Activated CD4-positive, alpha-beta memory T cell treated with anti-CD3 and anti-CD28 coated beads for 36 hours (primary cell): ENCODE measurements at regions not wholly inside any gene's neighbourhood (a gene's known extent, or its start where the extent isn't known, plus 50 kb on each side); places are given as distances from the start of the nearest gene placed in this dataset.
"Not testable (repeated sequence)": the region's sequence is repeated elsewhere in the genome, so short reads cannot be mapped to it uniquely, and the experiment has no call there.

ENCODE experiments used
- CTCF ChIA-PET: fragments of 350-600 bp; sonication (Branson Sonifier 250); formaldehyde crosslinking; loops from one replicate; lab custom pipeline; 2021; ENCODE audit warnings: antibody characterized with exemption, inconsistent platforms; lab: Charles Lee
- POLR2A ChIA-PET: fragments of 350-600 bp; sonication (Branson Sonifier 250); formaldehyde crosslinking; loops from one replicate; lab custom pipeline; 2021; ENCODE audit warnings: antibody characterized with exemption; lab: Charles Lee
- DNase-seq: peaks from one replicate; pipeline ENCODE4 v3.0.0-alpha.2; 2020
- H3K27ac Mint-ChIP-seq: one replicate; pipeline ENCODE4 v1.8.0; 2021; ENCODE audit warnings: mixed read lengths
- H3K27me3 Mint-ChIP-seq: one replicate; pipeline ENCODE4 v1.8.0; 2021; ENCODE audit warnings: mixed read lengths
- H3K36me3 Mint-ChIP-seq: one replicate; pipeline ENCODE4 v1.8.0; 2021; ENCODE audit warnings: mixed read lengths
- H3K4me1 Mint-ChIP-seq: one replicate; pipeline ENCODE4 v1.8.0; 2021; ENCODE audit warnings: low read depth, mixed read lengths
- H3K4me3 Mint-ChIP-seq: one replicate; pipeline ENCODE4 v1.8.0; 2021; ENCODE audit warnings: mild to moderate bottlenecking, mixed read lengths
- H3K9me3 Mint-ChIP-seq: one replicate; pipeline ENCODE4 v1.8.0; 2021; ENCODE audit warnings: mixed read lengths
- intact Hi-C: fragments of 100-400 bp; cut with micrococcal nuclease; formaldehyde crosslinking; loops from one replicate; pipeline ENCODE4 v1.15.1; 2023

GRCh38 chr7:69095649-69096048 is 502.6 kb upstream of the AUTS2 start:
- H3K4me1 Mint-ChIP-seq: no peaks in the 10 kb centered on the region
- CTCF ChIA-PET: no interaction called here
- POLR2A ChIA-PET: no interaction called here
- H3K27me3 Mint-ChIP-seq: no peaks in the 10 kb centered on the region
- no peak overlapping the region for H3K27ac Mint-ChIP-seq
- intact Hi-C loops: no loop called here
- peaks cover 6% of the 10 kb centered on the region for H3K9me3 Mint-ChIP-seq
- no peak for DNase-seq
- H3K36me3 Mint-ChIP-seq: no peaks in the 10 kb centered on the region
- no peak overlapping the region for H3K4me3 Mint-ChIP-seq

- intact Hi-C loops: no loop called here
- H3K4me1 Mint-ChIP-seq: no peaks in the 10 kb centered on the region
- no peak for DNase-seq
- ChIA-PET POLR2A (no interaction called here), CTCF (no interaction called here)
- H3K27me3 Mint-ChIP-seq: no peaks in the 10 kb centered on the region
- H3K27ac Mint-ChIP-seq: no peak overlapping the region
- H3K4me3 Mint-ChIP-seq: no peak overlapping the region
- H3K36me3 Mint-ChIP-seq: no peaks in the 10 kb centered on the region
- peaks cover 11% of the 10 kb centered on the region for H3K9me3 Mint-ChIP-seq
Measured at GRCh38 chr7:69104023-69104422, 494.3 kb upstream of the AUTS2 start.

GRCh38 chr7:69105092-69105491 is 493.2 kb upstream of the AUTS2 start:
- intact Hi-C loops: no loop called here
- CTCF ChIA-PET: no interaction called here
- no peak overlapping the region for H3K27ac Mint-ChIP-seq

DNA sequence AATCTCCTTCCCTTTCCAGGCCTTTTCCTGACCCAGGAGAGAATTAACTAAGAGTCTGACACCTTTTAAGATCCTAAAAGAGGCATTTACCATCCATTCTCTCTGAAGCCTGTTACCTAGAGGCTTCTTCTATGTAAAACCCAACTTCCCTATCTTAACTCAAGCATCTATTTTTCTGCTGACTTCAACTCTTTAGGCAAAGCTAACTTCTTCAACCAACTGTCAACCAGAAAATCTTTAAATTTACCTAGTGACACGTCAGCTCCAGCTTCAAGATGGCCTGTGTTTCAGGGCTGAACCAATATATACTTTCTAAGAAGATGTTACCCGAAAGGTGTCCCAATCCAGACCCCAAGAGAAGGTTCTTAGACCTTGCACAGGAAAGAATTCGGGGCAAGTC is 492.3 kb upstream of the AUTS2 start:
- H3K9me3 Mint-ChIP-seq: peaks cover 11% of the 10 kb centered on the region
- H3K4me3 Mint-ChIP-seq: no peak overlapping the region
- POLR2A ChIA-PET: no interaction called here
- no peaks in the 10 kb centered on the region for H3K36me3 Mint-ChIP-seq
- H3K27me3 Mint-ChIP-seq: no peaks in the 10 kb centered on the region
- no peak overlapping the region for H3K27ac Mint-ChIP-seq
- H3K4me1 Mint-ChIP-seq: no peaks in the 10 kb centered on the region
- intact Hi-C loops: no loop called here
- DNase-seq: no peak
- CTCF ChIA-PET: no interaction called here

More at GRCh38 chr7:69105092-69105491, 493.2 kb upstream of the AUTS2 start:
- peaks cover 11% of the 10 kb centered on the region for H3K9me3 Mint-ChIP-seq
- POLR2A ChIA-PET: no interaction called here
- no peaks in the 10 kb centered on the region for H3K36me3 Mint-ChIP-seq
- DNase-seq: no peak
- H3K4me1 Mint-ChIP-seq: no peaks in the 10 kb centered on the region
- H3K4me3 Mint-ChIP-seq: no peak overlapping the region
- no peaks in the 10 kb centered on the region for H3K27me3 Mint-ChIP-seq

DNA sequence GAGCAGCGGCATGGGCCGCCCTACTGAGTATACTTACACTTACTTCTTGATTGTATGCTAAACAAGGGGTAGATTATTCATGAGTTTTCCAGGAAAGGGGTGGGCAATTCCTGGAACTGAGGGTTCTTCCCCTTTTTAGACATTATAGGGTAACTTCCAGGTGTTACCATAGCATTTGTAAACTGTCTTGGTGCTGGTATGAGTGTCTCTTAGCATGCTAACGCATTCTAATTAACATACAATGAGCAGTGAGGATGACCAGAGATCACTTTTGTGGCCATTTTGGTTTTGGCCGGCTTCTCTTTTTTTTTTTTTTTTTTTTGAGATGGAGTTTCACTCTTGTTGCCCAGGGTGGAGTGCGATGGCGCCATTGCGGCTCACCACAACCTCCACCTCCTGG is 491.8 kb upstream of the AUTS2 start:
- peaks cover 11% of the 10 kb centered on the region for H3K9me3 Mint-ChIP-seq
- H3K36me3 Mint-ChIP-seq, H3K27ac Mint-ChIP-seq, H3K4me3 Mint-ChIP-seq, CTCF ChIA-PET, POLR2A ChIA-PET, intact Hi-C loops, DNase-seq, H3K4me1 Mint-ChIP-seq, H3K27me3 Mint-ChIP-seq: not testable (repeated sequence)

DNA sequence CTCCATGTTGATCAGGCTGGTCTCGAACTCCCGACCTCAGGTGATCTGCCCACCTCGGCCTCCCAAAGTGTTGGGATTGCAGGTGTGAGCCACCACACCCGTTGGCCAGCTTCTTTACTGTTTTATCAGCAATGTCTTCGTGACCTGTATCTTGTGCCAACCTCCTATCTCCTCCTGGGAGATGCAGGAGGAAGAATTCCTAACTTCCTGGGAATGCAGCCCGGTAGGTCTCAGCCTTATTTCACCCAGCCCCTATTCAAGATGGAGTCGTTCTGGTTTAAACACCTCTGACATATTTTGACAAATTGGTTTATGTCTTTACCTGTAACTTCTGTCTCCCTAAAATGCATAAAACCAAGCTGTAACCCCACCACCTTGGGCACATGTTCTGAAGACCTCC is 491.3 kb upstream of the AUTS2 start:
- H3K4me1 Mint-ChIP-seq, H3K27ac Mint-ChIP-seq, DNase-seq, H3K36me3 Mint-ChIP-seq, intact Hi-C loops, H3K4me3 Mint-ChIP-seq, H3K27me3 Mint-ChIP-seq, CTCF ChIA-PET, POLR2A ChIA-PET: not testable (repeated sequence)
- H3K9me3 Mint-ChIP-seq: peaks cover 11% of the 10 kb centered on the region

DNA sequence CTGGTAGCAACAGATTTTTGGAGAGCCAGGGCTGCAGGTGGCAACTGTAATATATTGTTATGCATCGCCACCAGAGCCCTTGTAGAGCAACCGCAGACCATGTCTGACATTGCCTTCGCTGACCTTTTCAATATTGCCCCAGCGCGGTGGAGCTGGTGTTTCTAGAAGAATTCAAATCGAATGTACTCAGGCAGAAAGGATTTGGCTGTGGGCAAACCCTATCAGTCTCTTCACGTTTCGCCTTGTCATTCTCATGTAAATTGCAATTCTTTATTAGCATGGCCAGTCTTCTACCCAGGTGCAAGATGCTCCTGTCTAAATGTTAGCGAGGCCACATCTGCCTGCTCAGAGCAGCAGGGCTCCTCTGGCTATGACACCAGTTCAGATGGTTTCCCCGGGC is 490.2 kb upstream of the AUTS2 start:
- Mint-ChIP-seq H3K27ac (no peak overlapping the region), H3K36me3 (no peaks in the 10 kb centered on the region), H3K4me3 (no peak overlapping the region), H3K9me3 (peaks cover 12% of the 10 kb centered on the region), H3K4me1 (no peaks in the 10 kb centered on the region), H3K27me3 (no peaks in the 10 kb centered on the region)
- DNase-seq: no peak
- CTCF ChIA-PET: no interaction called here
- intact Hi-C loops: no loop called here
- POLR2A ChIA-PET: no interaction called here

DNA sequence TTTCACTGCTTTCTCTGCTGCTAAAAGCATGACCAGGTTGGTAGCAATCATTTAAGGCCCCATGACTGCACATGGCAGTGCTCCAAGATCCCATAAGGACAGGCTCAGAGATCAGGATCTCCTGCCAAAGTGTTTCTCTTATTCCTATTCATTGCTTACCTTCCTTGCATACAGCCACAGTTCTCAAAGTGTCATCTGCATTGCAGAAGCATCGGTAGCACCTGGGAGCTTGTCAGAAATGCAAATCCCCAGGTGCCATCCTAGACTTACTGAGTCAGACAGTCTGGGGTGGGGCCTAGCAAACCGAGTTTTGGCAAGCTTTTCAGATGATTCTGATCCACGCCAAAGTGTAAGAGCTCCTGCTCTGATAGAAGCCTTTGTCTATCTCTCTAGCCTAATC is 489.0 kb upstream of the AUTS2 start:
- ChIA-PET POLR2A (no interaction called here), CTCF (no interaction called here)
- Mint-ChIP-seq H3K9me3 (peaks cover 17% of the 10 kb centered on the region), H3K4me3 (no peak overlapping the region), H3K27ac (no peak overlapping the region), H3K27me3 (no peaks in the 10 kb centered on the region), H3K4me1 (no peaks in the 10 kb centered on the region), H3K36me3 (no peaks in the 10 kb centered on the region)
- DNase-seq: no peak
- intact Hi-C loops: no loop called here

- Mint-ChIP-seq H3K36me3 (no peaks in the 10 kb centered on the region), H3K27me3 (no peaks in the 10 kb centered on the region), H3K27ac (no peak overlapping the region), H3K4me3 (no peak overlapping the region), H3K9me3 (peaks cover 22% of the 10 kb centered on the region), H3K4me1 (no peaks in the 10 kb centered on the region)
- intact Hi-C loops: no loop called here
- POLR2A ChIA-PET: no interaction called here
- DNase-seq: no peak
- CTCF ChIA-PET: no interaction called here
Measured at GRCh38 chr7:69109879-69110278, 488.4 kb upstream of the AUTS2 start.

GRCh38 chr7:69110450-69111050 is 487.7 kb upstream of the AUTS2 start:
- POLR2A ChIA-PET: no interaction called here
- CTCF ChIA-PET: no interaction called here

GRCh38 chr7:69114374-69114773 is 483.9 kb upstream of the AUTS2 start:
- intact Hi-C loops: no loop called here
- no peaks in the 10 kb centered on the region for H3K4me1 Mint-ChIP-seq
- DNase-seq: no peak
- H3K36me3 Mint-ChIP-seq: no peaks in the 10 kb centered on the region
- POLR2A ChIA-PET: no interaction called here
- H3K27me3 Mint-ChIP-seq: no peaks in the 10 kb centered on the region
- no peak overlapping the region for H3K27ac Mint-ChIP-seq
- no peak overlapping the region for H3K4me3 Mint-ChIP-seq
- H3K9me3 Mint-ChIP-seq: peaks cover 14% of the 10 kb centered on the region
- CTCF ChIA-PET: no interaction called here

More at GRCh38 chr7:69110450-69111050, 487.7 kb upstream of the AUTS2 start:
- Mint-ChIP-seq H3K27me3 (no peaks in the 10 kb centered on the region), H3K27ac (no peak overlapping the region), H3K36me3 (no peaks in the 10 kb centered on the region), H3K4me3 (no peak overlapping the region), H3K9me3 (peaks cover 22% of the 10 kb centered on the region), H3K4me1 (no peaks in the 10 kb centered on the region)
- no peak for DNase-seq
- intact Hi-C loops: no loop called here

DNA sequence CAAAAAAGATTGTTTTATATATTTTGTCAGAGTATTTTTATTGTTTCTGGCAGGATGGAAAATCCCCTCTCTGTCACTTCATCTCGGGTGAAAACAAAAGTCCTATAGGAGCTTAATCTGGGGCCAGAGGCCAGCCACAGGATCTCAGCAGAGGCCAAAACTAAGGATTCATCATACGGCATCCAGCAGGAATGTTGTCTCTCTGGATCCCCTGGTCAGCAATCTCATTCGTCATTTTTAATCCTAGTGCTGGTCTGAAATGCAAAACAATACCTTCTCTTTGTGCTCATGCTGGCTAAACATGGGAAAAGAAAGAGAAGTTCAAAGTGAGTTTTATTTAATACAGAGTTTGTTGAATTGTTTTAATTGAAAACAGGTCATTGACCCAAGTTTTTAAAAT is 482.5 kb upstream of the AUTS2 start:
- Mint-ChIP-seq H3K27me3 (no peaks in the 10 kb centered on the region), H3K36me3 (no peaks in the 10 kb centered on the region), H3K9me3 (peaks cover 14% of the 10 kb centered on the region), H3K4me3 (no peak overlapping the region), H3K4me1 (no peaks in the 10 kb centered on the region), H3K27ac (no peak overlapping the region)
- no peak for DNase-seq
- intact Hi-C loops: no loop called here
- CTCF ChIA-PET: no interaction called here
- POLR2A ChIA-PET: no interaction called here

- H3K36me3 Mint-ChIP-seq, H3K4me1 Mint-ChIP-seq, H3K27me3 Mint-ChIP-seq, POLR2A ChIA-PET, H3K27ac Mint-ChIP-seq, DNase-seq, H3K4me3 Mint-ChIP-seq, intact Hi-C loops, CTCF ChIA-PET: not testable (repeated sequence)
- peaks cover 14% of the 10 kb centered on the region for H3K9me3 Mint-ChIP-seq
Measured at GRCh38 chr7:69116196-69116595, 482.1 kb upstream of the AUTS2 start.
